Esophagus squamous epithelium (tissue), 5 donors: ENCODE measurements at regions not wholly inside any gene's neighbourhood (a gene's known extent, or its start where the extent isn't known, plus 50 kb on each side); places are given as distances from the start of the nearest gene placed in this dataset.

Experiments used
- DNase-seq: peaks from one replicate; lab custom pipeline; 2025; lab: John Stamatoyannopoulos, UW
- H3K27ac ChIP-seq, 4 donors: fragments of 200-600 bp; sonication (generic); one replicate each; pipeline ENCODE4 v1.5.1; 2016 to 2019; ENCODE audit warnings: mild to moderate bottlenecking in 1 of 4
- H3K27me3 ChIP-seq, 4 donors: fragments of 200-600 bp; sonication (generic); 1 replicate in 3 of 4; 2 replicates in 1 of 4; pipeline versions ENCODE4 v1.5.1 to v1.6.0; 2017 to 2021; ENCODE audit warnings: antibody characterized with exemption in 1 of 4
- H3K36me3 ChIP-seq, 3 donors: fragments of 200-600 bp; sonication (generic); one replicate each; pipeline ENCODE4 v1.5.1; 2016 to 2019
- H3K4me1 ChIP-seq, 3 donors: fragments of 200-600 bp; sonication (generic); one replicate each; pipeline ENCODE4 v1.5.1; 2017 to 2019
- H3K4me3 ChIP-seq, 4 donors: fragments of 200-600 bp; sonication (generic); 1 replicate in 3 of 4; 2 replicates in 1 of 4; pipeline ENCODE4 v1.5.1; 2016 to 2019; ENCODE audit warnings: mild to moderate bottlenecking in 2 of 4, moderate library complexity in 1 of 4
- H3K9me3 ChIP-seq, 3 donors: fragments of 200-600 bp; sonication (generic); one replicate each; pipeline ENCODE4 v1.5.1; 2016 to 2019
- CTCF ChIP-seq, 6 experiments: fragments of 450-650 bp in 4 of 6; fragments of 200-600 bp in 2 of 6; sonication (generic) in 2 of 6; IDR thresholded peaks; one replicate each; pipeline ENCODE4 v1.5.1; 2016 to 2019; ENCODE audit warnings: antibody characterized with exemption in 6 of 6, mild to moderate bottlenecking in 4 of 6, moderate library complexity in 4 of 6
- POLR2A ChIP-seq, 4 donors: fragments of 450-650 bp; IDR thresholded peaks; one replicate each; pipeline ENCODE4 v1.6.1; 2017; ENCODE audit warnings: antibody characterized with exemption in 4 of 4, mild to moderate bottlenecking in 4 of 4, moderate library complexity in 3 of 4
- WGBS, 2 donors: methylation state at CpG; one replicate each; pipeline ENCODE4 v1.1.5; 2018; 5-methylcytosine and 5-hydroxymethylcytosine counted together
- intact Hi-C: fragments of 100-400 bp; cut with DNase I; formaldehyde crosslinking; loops from one replicate; pipeline ENCODE4 v1.15.0; 2022
- donor health status: DM: yes; HTN: yes; CAD: no.

GRCh38 chr4:32987111-32987510, 2266.9 kb downstream of the PCDH7 start:
- Histone ChIP-seq H3K9me3 (no peaks in the 10 kb centered on the region), H3K27me3 (no peaks in the 10 kb centered on the region), H3K4me3 (no peak overlapping the region), H3K36me3 (no peaks in the 10 kb centered on the region), H3K4me1 (no peaks in the 10 kb centered on the region), H3K27ac (no peak overlapping the region)
- no peak for TF ChIP-seq POLR2A (IDR thresholded peaks at IDR 0.05)
- TF ChIP-seq CTCF (IDR thresholded peaks at IDR 0.05): no peak
- WGBS, 2 donors: 47 to 82% methylated on average over 2 of the region's 2 CpGs
- intact Hi-C loops: no loop called here
- DNase-seq: no peak

DNA sequence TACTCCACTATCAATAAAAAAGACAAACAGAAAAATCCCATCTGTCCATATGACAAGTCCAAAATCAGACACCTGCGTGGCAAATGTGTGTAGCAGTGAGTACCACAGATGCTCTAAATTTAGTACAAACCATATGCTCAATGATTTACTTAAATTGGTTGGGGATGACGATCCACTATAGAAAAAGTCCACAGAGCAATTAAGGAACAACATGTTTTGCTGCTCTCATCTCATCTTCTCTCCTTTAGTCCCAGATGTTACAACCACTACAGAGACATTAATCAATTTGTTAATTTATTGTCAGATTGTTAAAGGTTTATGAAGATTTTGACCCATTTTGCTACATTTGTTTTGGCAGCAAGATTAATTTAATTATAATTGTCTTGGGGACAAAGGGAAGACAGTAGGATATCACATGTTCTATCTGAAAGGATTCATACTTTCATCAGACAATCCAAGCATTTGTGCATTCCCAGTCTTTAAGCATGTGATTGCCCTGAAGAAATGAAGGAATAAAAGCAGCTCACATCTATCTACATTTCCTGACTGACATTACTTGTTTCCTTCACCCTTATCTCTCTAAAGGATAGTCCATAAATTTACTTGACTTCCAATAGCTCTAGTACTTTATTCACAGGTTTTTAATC, 2268.1 kb downstream of the PCDH7 start:
- H3K27ac ChIP-seq: no peak overlapping the region
- no peaks in the 10 kb centered on the region for H3K27me3 ChIP-seq
- intact Hi-C loops: no loop called here
- DNase-seq: no peak
- no peaks in the 10 kb centered on the region for H3K9me3 ChIP-seq
- no peaks in the 10 kb centered on the region for H3K4me1 ChIP-seq
- no peaks in the 10 kb centered on the region for H3K36me3 ChIP-seq
- 51 to 57% methylated on average over 2 of the region's 2 CpGs for WGBS, 2 donors
- no peak for TF ChIP-seq CTCF (IDR thresholded peaks at IDR 0.05)
- no peak for TF ChIP-seq POLR2A (IDR thresholded peaks at IDR 0.05)
- no peak overlapping the region for H3K4me3 ChIP-seq

DNA sequence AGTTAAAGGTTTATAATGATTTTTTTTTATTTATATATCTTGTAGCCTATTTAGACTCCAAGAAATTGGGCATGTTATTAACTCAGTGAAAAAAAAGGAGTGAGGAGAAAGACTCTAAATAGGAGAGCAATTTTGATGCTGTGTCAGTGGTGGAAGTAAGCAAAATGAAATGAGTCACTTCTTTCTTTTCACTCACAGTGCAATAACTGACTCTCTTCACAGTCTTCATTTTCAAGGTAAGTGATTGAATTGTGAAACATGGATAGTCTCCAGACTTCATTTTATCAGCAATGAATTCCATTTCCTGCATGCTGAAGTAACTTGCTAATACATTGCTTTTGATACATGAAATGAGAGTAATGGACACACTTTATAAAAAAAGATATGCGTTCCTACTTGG, 2271.5 kb downstream of the PCDH7 start:
- 72 to 93% methylated on average over 1 of the region's 1 CpG for WGBS, 2 donors
- Histone ChIP-seq H3K27ac (no peak overlapping the region), H3K4me1 (no peaks in the 10 kb centered on the region), H3K36me3 (no peaks in the 10 kb centered on the region), H3K9me3 (no peaks in the 10 kb centered on the region), H3K27me3 (no peaks in the 10 kb centered on the region), H3K4me3 (no peak overlapping the region)
- DNase-seq: no peak
- intact Hi-C loops: no loop called here
- TF ChIP-seq CTCF (IDR thresholded peaks at IDR 0.05) (no peak), POLR2A (IDR thresholded peaks at IDR 0.05) (no peak)

GRCh38 chr4:32994981-32995881, 2275.1 kb downstream of the PCDH7 start:
- H3K4me3 ChIP-seq: no peak overlapping the region
- intact Hi-C loops: no loop called here
- H3K4me1 ChIP-seq: no peaks in the 10 kb centered on the region
- H3K9me3 ChIP-seq: no peaks in the 10 kb centered on the region
- no peak overlapping the region for H3K27ac ChIP-seq
- 66 to 68% methylated on average over 3 of the region's 3 CpGs for WGBS, 2 donors
- H3K36me3 ChIP-seq: no peaks in the 10 kb centered on the region
- TF ChIP-seq POLR2A (IDR thresholded peaks at IDR 0.05) (no peak), CTCF (IDR thresholded peaks at IDR 0.05) (no peak)
- no peaks in the 10 kb centered on the region for H3K27me3 ChIP-seq
- no peak for DNase-seq

- H3K4me3 ChIP-seq: no peak overlapping the region
- no peaks in the 10 kb centered on the region for H3K4me1 ChIP-seq
- intact Hi-C loops: no loop called here
- no peak for DNase-seq
- H3K27me3 ChIP-seq: no peaks in the 10 kb centered on the region
- TF ChIP-seq POLR2A (IDR thresholded peaks at IDR 0.05) (no peak), CTCF (IDR thresholded peaks at IDR 0.05) (no peak)
- WGBS, 2 donors: 51 to 62% methylated on average over 2 of the region's 2 CpGs
- H3K9me3 ChIP-seq: no peaks in the 10 kb centered on the region
- H3K36me3 ChIP-seq: no peaks in the 10 kb centered on the region
- H3K27ac ChIP-seq: no peak overlapping the region
These were observed 2293.1 kb downstream of the PCDH7 start for GRCh38 chr4:33013282-33013681.
